ENCODE measurements at regions not wholly inside any gene's neighbourhood (a gene's known extent, or its start where the extent isn't known, plus 50 kb on each side); places are given as distances from the start of the nearest gene placed in this dataset.

GRCh38 chr9:90088856-90089255 lies 484.0 kb downstream of the GADD45G start:
- TF ChIP-seq, protein P1, sequence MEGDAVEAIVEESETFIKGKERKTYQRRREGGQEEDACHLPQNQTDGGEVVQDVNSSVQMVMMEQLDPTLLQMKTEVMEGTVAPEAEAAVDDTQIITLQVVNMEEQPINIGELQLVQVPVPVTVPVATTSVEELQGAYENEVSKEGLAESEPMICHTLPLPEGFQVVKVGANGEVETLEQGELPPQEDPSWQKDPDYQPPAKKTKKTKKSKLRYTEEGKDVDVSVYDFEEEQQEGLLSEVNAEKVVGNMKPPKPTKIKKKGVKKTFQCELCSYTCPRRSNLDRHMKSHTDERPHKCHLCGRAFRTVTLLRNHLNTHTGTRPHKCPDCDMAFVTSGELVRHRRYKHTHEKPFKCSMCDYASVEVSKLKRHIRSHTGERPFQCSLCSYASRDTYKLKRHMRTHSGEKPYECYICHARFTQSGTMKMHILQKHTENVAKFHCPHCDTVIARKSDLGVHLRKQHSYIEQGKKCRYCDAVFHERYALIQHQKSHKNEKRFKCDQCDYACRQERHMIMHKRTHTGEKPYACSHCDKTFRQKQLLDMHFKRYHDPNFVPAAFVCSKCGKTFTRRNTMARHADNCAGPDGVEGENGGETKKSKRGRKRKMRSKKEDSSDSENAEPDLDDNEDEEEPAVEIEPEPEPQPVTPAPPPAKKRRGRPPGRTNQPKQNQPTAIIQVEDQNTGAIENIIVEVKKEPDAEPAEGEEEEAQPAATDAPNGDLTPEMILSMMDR (IDR thresholded peaks at IDR 0.05; ENCODE audit: insufficient read depth, low read length, poor library complexity, severe bottlenecking): no peak
- TF ChIP-seq EZH2phosphoT487 (conservative IDR thresholded peaks at IDR 0.05; ENCODE audit: low read length): no peak

All from SU-DHL-6 (cell line).